Heart left ventricle (tissue), 16 donors: ENCODE measurements at regions not wholly inside any gene's neighbourhood (a gene's known extent, or its start where the extent isn't known, plus 50 kb on each side); places are given as distances from the start of the nearest gene placed in this dataset.

Experiments
- ATAC-seq, 4 donors: fragments of 200-7000 bp; cut with Tn5 transposase; one replicate each; pipeline ENCODE4 v1.9.1; 2020 to 2022; ENCODE audit warnings: moderate library complexity in 4 of 4, mild to moderate bottlenecking in 3 of 4, moderate number of reproducible peaks in 1 of 4
- DNase-seq, 5 donors: peaks; one replicate each; pipeline ENCODE4 v3.0.0-alpha.2; 2020
- H3K27ac ChIP-seq, 12 donors: fragments of 200-600 bp; sonication (generic) in 4 of 12; one replicate each; pipeline versions ENCODE4 v1.5.0 to v1.8.0; 2016 to 2022; ENCODE audit warnings: mild to moderate bottlenecking in 2 of 12
- H3K27me3 ChIP-seq, 9 donors: fragments of 200-600 bp; sonication (generic) in 2 of 9; one replicate each; pipeline versions ENCODE4 v1.5.1 to v1.8.0; 2016 to 2022; ENCODE audit warnings: mild to moderate bottlenecking in 3 of 9
- H3K36me3 ChIP-seq, 9 donors: fragments of 200-600 bp; sonication (generic) in 2 of 9; one replicate each; pipeline versions ENCODE4 v1.5.0 to v1.8.0; 2018 to 2022; ENCODE audit warnings: mild to moderate bottlenecking in 2 of 9
- H3K4me1 ChIP-seq, 12 donors: fragments of 200-600 bp; sonication (generic) in 4 of 12; one replicate each; pipeline versions ENCODE4 v1.5.0 to v1.8.0; 2016 to 2022; ENCODE audit warnings: mild to moderate bottlenecking in 3 of 12
- H3K4me3 ChIP-seq, 12 donors: fragments of 200-600 bp; sonication (generic) in 4 of 12; one replicate each; pipeline versions ENCODE4 v1.5.0 to v1.8.0; 2017 to 2022; ENCODE audit warnings: mild to moderate bottlenecking in 9 of 12, moderate library complexity in 4 of 12
- H3K9me3 ChIP-seq, 12 donors: fragments of 200-600 bp; sonication (generic) in 4 of 12; one replicate each; pipeline versions ENCODE4 v1.5.0 to v1.8.0; 2016 to 2022; ENCODE audit warnings: mild to moderate bottlenecking in 1 of 12
- POLR2A ChIP-seq, 2 donors: fragments of 450-650 bp; IDR thresholded peaks; one replicate each; pipeline ENCODE4 v1.6.1; 2017; ENCODE audit warnings: antibody characterized with exemption in 2 of 2, mild to moderate bottlenecking in 2 of 2, moderate library complexity in 2 of 2
- WGBS, 4 donors: extraction: QIAGEN DNeasy Blood & Tissue Kit in 2 of 4; methylation state at CpG; one replicate each; pipeline versions ENCODE4 v1.1.5 to v1.1.7; 2013 to 2018; 5-methylcytosine and 5-hydroxymethylcytosine counted together
- intact Hi-C, 10 donors: fragments of 100-400 bp; cut with DNase I; formaldehyde crosslinking; loops; one replicate each; pipeline versions ENCODE4 v1.11.1 to v1.14.2; 2022
- TF ChIP-seq, protein P1 (sequence below), 12 donors: fragments of 200-600 bp; sonication (generic) in 4 of 12; IDR thresholded peaks; one replicate each; pipeline versions ENCODE4 v1.5.0 to v1.8.0; 2018 to 2022; ENCODE audit warnings: antibody characterized with exemption in 12 of 12, mild to moderate bottlenecking in 5 of 12
- donor health status: ischemic (EF 13 %, LVEDD 7.1; RV severe dilation, severe dysfunction).
- donor health status: healthy with polysubstance abuse.
- donor health status: DM: no; HTN: yes; CAD: no.
- donor health status: DM: no; HTN: no; CAD: no.
- donor health status: ischemic (EF 25% LVEDD 6.9; RV normal size, moderate dysfunction).
- donor health status: ischemic (EF 25% LVEDD 5.7; RV mildly dilated, moderate dysfunction).
- donor health status: healthy.
- donor health status: DM: yes; HTN: yes; CAD: no.
- donor health status: ischemic (EF 35%, LVEDD 5.7; RV mildly dilated, moderate dysfunction).
- donor health status: nonischemic (EF 11% LVEDD 7.7; RV severe dilation, severe dysfunction).
- donor health status: DM: yes; HTN: yes; CAD: no.
- donor health status: PGD.
- donor health status: ischemic (EF 29% LVEDD 5.4; RV normal size, mild dysfunction).
- donor health status: nonischemic (EF 23%, LVEDD 6.1; RV moderate dilation, normal function).

DNA sequence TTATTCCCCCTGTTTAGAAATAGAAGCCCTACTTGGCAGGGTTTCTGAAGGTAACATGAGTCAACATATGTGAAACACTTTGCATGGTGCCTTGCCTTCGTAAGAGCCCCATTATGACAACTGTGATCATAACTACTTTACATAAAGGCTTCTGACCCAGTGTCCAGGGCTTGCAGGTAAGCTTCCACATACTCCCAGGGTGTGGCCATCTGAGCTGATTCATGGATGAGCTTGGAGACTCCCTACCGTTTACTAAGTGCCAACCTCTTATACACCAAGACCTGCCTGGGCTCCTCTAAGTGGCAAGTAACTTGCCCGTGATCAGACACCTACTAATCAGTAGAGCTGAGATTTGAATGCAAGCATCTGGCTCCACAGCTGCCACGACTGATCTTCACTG lies 62.8 kb upstream of the C5orf58 start:
- peaks cover 0 to 3% (median 0%) of the 10 kb centered on the region in 12 donors for H3K4me1 ChIP-seq
- H3K4me3 ChIP-seq, result no peak overlapping the region
- intact Hi-C loops, result no loop called here
- no peaks in the 10 kb centered on the region for H3K27me3 ChIP-seq
- TF ChIP-seq, protein P1, sequence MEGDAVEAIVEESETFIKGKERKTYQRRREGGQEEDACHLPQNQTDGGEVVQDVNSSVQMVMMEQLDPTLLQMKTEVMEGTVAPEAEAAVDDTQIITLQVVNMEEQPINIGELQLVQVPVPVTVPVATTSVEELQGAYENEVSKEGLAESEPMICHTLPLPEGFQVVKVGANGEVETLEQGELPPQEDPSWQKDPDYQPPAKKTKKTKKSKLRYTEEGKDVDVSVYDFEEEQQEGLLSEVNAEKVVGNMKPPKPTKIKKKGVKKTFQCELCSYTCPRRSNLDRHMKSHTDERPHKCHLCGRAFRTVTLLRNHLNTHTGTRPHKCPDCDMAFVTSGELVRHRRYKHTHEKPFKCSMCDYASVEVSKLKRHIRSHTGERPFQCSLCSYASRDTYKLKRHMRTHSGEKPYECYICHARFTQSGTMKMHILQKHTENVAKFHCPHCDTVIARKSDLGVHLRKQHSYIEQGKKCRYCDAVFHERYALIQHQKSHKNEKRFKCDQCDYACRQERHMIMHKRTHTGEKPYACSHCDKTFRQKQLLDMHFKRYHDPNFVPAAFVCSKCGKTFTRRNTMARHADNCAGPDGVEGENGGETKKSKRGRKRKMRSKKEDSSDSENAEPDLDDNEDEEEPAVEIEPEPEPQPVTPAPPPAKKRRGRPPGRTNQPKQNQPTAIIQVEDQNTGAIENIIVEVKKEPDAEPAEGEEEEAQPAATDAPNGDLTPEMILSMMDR (IDR thresholded peaks at IDR 0.05), result no peak
- no peak for TF ChIP-seq POLR2A (IDR thresholded peaks at IDR 0.05)
- H3K9me3 ChIP-seq, result no peaks in the 10 kb centered on the region
- no peak overlapping the region for H3K27ac ChIP-seq
- H3K36me3 ChIP-seq, result no peaks in the 10 kb centered on the region
- ATAC-seq, result no peak
- DNase-seq, result no peak
- 73 to 80% (median 78%) methylated on average over 4 of the region's 4 CpGs for WGBS, 4 donors

DNA sequence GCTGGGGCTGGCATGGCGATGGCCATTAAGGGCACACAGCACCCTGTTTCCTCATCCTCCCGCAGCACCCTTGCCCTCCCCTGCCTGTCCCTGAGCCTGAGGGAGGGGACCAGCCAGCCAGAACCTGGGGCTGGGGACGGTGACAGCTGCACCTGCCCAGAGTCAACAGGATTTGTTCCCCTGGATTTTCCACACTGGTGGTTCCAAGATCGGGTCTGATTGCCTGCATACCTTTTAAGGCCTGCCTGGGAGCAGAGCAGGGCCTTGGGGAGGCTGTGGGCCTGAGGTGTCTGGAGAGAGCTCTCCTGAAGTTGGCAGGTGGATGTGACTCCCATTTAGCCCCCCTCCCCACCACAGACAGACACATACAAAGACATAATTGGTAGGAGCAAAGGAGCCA lies 61.0 kb upstream of the C5orf58 start:
- Histone ChIP-seq H3K27ac (no peak overlapping the region), H3K9me3 (no peaks in the 10 kb centered on the region), H3K4me1 (no peaks in the 10 kb centered on the region), H3K4me3 (no peak overlapping the region), H3K27me3 (no peaks in the 10 kb centered on the region), H3K36me3 (no peaks in the 10 kb centered on the region)
- intact Hi-C loops, result no loop called here
- DNase-seq (no peak), ATAC-seq (no peak)
- no peak for TF ChIP-seq POLR2A (IDR thresholded peaks at IDR 0.05)
- TF ChIP-seq, protein P1 (IDR thresholded peaks at IDR 0.05), result no peak
- whole genome bisulfite sequencing, 4 donors, result 79 to 93% (median 86%) methylated on average over 3 to 4 of the region's 4 CpGs

DNA sequence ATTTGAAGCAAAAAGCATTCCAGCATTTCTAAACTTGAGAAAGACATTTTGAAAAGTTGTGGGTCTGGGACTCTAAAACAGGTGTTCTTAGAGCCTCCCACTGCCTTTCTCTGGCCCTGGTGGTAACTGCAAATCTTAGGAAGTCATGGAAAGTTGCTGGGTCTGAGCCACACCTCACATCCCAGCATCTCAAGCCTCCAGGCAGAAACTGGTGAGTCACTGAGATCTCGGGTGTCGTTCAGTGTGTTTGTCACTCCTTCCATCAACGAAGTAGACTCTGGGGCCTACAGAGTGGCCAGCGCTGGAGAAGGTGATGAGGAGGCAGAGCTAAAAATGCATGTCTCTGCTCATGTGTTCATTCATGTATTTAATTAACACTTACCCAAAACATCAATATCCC lies 59.6 kb upstream of the C5orf58 start:
- ATAC-seq, result no peak
- Histone ChIP-seq H3K9me3 (no peaks in the 10 kb centered on the region), H3K4me3 (no peak overlapping the region), H3K27ac (no peak overlapping the region), H3K4me1 (no peaks in the 10 kb centered on the region), H3K27me3 (no peaks in the 10 kb centered on the region), H3K36me3 (no peaks in the 10 kb centered on the region)
- no peak for TF ChIP-seq POLR2A (IDR thresholded peaks at IDR 0.05)
- TF ChIP-seq, protein P1 (IDR thresholded peaks at IDR 0.05), result no peak
- no peak for DNase-seq
- 70 to 84% (median 79%) methylated on average over 4 of the region's 4 CpGs for WGBS, 4 donors
- intact Hi-C loops, result no loop called here

DNA sequence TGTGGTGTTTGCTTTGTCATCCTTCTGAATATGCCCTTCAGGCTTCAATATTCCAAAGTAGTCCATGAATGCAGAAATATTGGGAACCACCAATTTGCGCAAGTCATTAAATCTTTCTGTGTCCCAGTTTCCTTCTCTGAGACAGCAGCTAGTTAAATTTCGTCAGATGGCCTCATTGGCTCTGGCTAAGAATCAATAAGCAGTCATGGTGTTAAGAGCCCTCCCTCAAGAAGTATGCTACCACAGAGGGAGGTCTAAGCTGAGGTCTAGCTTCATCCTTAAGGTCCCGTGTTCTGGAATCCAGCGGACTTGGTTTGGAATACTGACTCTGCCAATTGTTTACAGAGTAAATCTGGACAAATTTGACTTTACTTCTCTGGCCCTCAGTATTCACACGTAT lies 59.1 kb upstream of the C5orf58 start:
- H3K27me3 ChIP-seq, result no peaks in the 10 kb centered on the region
- H3K4me1 ChIP-seq, result no peaks in the 10 kb centered on the region
- intact Hi-C loops, result no loop called here
- no peak overlapping the region for H3K4me3 ChIP-seq
- WGBS, 4 donors, result 65 to 81% (median 74%) methylated on average over 5 of the region's 5 CpGs
- DNase-seq, result no peak
- no peaks in the 10 kb centered on the region for H3K9me3 ChIP-seq
- no peak for ATAC-seq
- no peak for TF ChIP-seq POLR2A (IDR thresholded peaks at IDR 0.05)
- TF ChIP-seq, protein P1 (IDR thresholded peaks at IDR 0.05), result no peak
- no peaks in the 10 kb centered on the region for H3K36me3 ChIP-seq
- no peak overlapping the region for H3K27ac ChIP-seq
